Kidney epithelial cell (primary cell): ENCODE measurements at regions not wholly inside any gene's neighbourhood (a gene's known extent, or its start where the extent isn't known, plus 50 kb on each side); places are given as distances from the start of the nearest gene placed in this dataset.

Experiments
- DNase-seq: peaks from one replicate; pipeline ENCODE4 v3.0.0-alpha.2; 2010; ENCODE audit warnings: low read depth
- H3K27me3 ChIP-seq: 2 replicates; pipeline ENCODE4 v1.6.0; 2011; ENCODE audit warnings: low read length; ENCODE audit not compliant: control insufficient read depth, insufficient read depth
- H3K36me3 ChIP-seq: 2 replicates; pipeline ENCODE4 v1.5.1; 2011; ENCODE audit warnings: low read length; ENCODE audit not compliant: control insufficient read depth, insufficient read depth
- H3K4me3 ChIP-seq: 2 replicates; pipeline ENCODE4 v1.5.1; 2011; ENCODE audit warnings: low read depth, mild to moderate bottlenecking, control low read depth, low read length
- CTCF ChIP-seq: IDR thresholded peaks from 2 replicates; pipeline ENCODE4 v1.5.1; 2011; ENCODE audit warnings: mild to moderate bottlenecking, moderate library complexity, low read length, control low read depth, inconsistent platforms; ENCODE audit not compliant: insufficient read depth, poor library complexity, severe bottlenecking

- no peak for DNase-seq
- Histone ChIP-seq H3K27me3 (peaks cover 3% of the 10 kb centered on the region), H3K36me3 (no peaks in the 10 kb centered on the region), H3K4me3 (no peak overlapping the region)
- no peak for TF ChIP-seq CTCF
Measured at GRCh38 chr11:64461081-64461480, 94.7 kb upstream of the SLC22A11 start.

GRCh38 chr11:64466115-64466718 lies 89.5 kb upstream of the SLC22A11 start:
- H3K36me3 ChIP-seq: no peaks in the 10 kb centered on the region
- no peak overlapping the region for H3K4me3 ChIP-seq
- DNase-seq: no peak
- no peak for TF ChIP-seq CTCF
- peaks cover 4% of the 10 kb centered on the region for H3K27me3 ChIP-seq

GRCh38 chr11:64469288-64469687 lies 86.5 kb upstream of the SLC22A11 start:
- no peaks in the 10 kb centered on the region for H3K36me3 ChIP-seq
- no peak overlapping the region for H3K4me3 ChIP-seq
- no peak for DNase-seq
- TF ChIP-seq CTCF: no peak
- peaks cover 9% of the 10 kb centered on the region for H3K27me3 ChIP-seq

GRCh38 chr11:64472593-64473455 lies 82.9 kb upstream of the SLC22A11 start:
- no peak for DNase-seq
- TF ChIP-seq CTCF: no peak
- H3K27me3 ChIP-seq: peaks cover 15% of the 10 kb centered on the region
- H3K36me3 ChIP-seq: no peaks in the 10 kb centered on the region
- H3K4me3 ChIP-seq: no peak overlapping the region

- Histone ChIP-seq H3K4me3 (no peak overlapping the region), H3K27me3 (peaks cover 14% of the 10 kb centered on the region), H3K36me3 (no peaks in the 10 kb centered on the region)
- DNase-seq: no peak
- no peak for TF ChIP-seq CTCF
Measured at GRCh38 chr11:64474680-64475079, 81.1 kb upstream of the SLC22A11 start.

- TF ChIP-seq CTCF: no peak
- no peak overlapping the region for H3K4me3 ChIP-seq
- H3K36me3 ChIP-seq: no peaks in the 10 kb centered on the region
- no peak for DNase-seq
- H3K27me3 ChIP-seq: peaks cover 14% of the 10 kb centered on the region
Measured at GRCh38 chr11:64475145-64475544, 80.6 kb upstream of the SLC22A11 start.
